Dendritic cell treated with granulocyte-macrophage colony-stimulating factor and Interleukin-4, amounts not matched to agents 40 ng/mL and 50 ng/mL, for 4 days (primary cell): ENCODE measurements at regions not wholly inside any gene's neighbourhood (a gene's known extent, or its start where the extent isn't known, plus 50 kb on each side); places are given as distances from the start of the nearest gene placed in this dataset.

Source experiments
- H3K27ac Mint-ChIP-seq: one replicate; pipeline ENCODE4 v1.8.0; 2022; ENCODE audit warnings: mild to moderate bottlenecking, mixed read lengths
- H3K27me3 Mint-ChIP-seq: one replicate; pipeline ENCODE4 v1.8.0; 2022; ENCODE audit warnings: mild to moderate bottlenecking, mixed read lengths
- H3K36me3 Mint-ChIP-seq: one replicate; pipeline ENCODE4 v1.8.0; 2022; ENCODE audit warnings: low read depth, mixed read lengths
- H3K4me1 Mint-ChIP-seq: one replicate; pipeline ENCODE4 v1.8.0; 2022; ENCODE audit warnings: low read depth, mixed read lengths
- H3K4me3 Mint-ChIP-seq: one replicate; pipeline ENCODE4 v1.8.0; 2022; ENCODE audit warnings: mild to moderate bottlenecking, moderate library complexity, mixed read lengths
- H3K9me3 Mint-ChIP-seq: one replicate; pipeline ENCODE4 v1.8.0; 2022; ENCODE audit warnings: mixed read lengths
- intact Hi-C: fragments of 100-400 bp; cut with micrococcal nuclease; formaldehyde crosslinking; loops from one replicate; pipeline ENCODE4 v1.15.0; 2022

DNA sequence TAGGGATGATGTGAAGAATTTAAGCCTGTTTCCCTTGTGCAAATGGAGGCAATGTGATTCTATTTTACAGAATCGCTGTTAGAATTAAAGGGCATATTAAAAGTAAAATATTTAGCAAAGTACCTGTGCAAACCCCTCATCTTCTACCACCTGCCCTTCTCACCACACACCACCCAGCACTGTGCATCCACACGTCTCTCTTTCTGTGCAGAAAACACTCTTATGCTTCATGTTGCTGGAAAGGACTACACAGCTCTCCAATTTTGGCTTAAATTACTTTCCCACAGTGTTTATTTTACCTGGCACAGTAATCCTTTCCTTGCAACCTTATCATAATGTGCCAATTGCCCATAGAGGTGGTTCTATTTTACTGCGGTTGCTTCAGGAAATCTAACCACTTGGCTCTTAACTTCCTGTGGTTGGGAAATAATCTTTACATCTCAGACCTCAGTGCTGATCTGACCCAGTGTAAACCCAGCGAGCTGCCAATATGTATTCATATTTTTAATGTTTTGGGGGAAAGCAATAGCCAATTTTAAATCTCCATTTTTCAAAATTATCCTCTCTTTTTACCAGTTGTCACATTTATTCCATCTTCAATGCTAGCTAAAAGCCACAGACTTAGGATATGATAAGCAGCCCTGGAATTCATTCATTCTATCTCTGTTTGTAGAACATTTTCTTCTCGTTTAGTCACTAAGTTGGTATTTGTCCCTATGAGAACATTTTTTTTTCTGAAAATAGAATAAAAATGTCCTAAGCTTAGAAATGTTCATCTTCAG, 250.9 kb downstream of the DSEL start:
- H3K36me3 Mint-ChIP-seq = no peaks in the 10 kb centered on the region
- peaks cover 12% of the 10 kb centered on the region for H3K4me1 Mint-ChIP-seq
- intact Hi-C loops = no loop called here
- H3K27me3 Mint-ChIP-seq = no peaks in the 10 kb centered on the region
- no peak overlapping the region for H3K4me3 Mint-ChIP-seq
- no peaks in the 10 kb centered on the region for H3K9me3 Mint-ChIP-seq
- H3K27ac Mint-ChIP-seq = no peak overlapping the region

DNA sequence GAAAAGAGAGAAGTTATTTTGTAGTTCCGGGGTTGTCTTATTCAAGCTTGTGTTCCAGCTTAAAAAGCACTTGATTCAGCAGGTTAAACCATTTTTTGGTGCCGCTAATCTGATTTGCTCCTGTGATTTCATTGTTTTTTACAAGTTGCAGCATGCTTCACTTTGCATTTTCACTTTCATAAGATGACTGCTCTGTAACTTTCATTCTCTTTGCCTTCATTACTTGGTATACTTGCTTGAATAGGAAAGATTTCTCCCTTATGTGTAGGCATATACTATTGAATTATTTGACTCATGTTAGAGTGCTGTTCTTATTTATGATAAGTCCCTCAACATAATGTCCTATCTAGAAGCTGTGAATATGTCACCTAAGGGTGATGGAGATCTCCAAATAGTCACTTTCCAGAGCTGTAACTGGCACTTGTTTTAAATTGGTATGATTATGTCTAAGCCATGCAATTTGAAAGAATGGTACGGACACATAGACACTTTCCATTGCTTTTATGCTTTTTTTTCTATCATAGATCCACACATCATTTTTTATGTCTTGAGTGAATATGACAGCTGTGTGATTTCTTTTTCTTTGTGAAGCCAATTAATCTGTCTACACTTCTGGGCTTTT, 254.5 kb downstream of the DSEL start:
- Mint-ChIP-seq H3K36me3 (no peaks in the 10 kb centered on the region), H3K4me1 (peaks cover 12% of the 10 kb centered on the region), H3K9me3 (no peaks in the 10 kb centered on the region), H3K27me3 (peaks cover 2% of the 10 kb centered on the region), H3K4me3 (no peak overlapping the region), H3K27ac (no peak overlapping the region)
- intact Hi-C loops = no loop called here

DNA sequence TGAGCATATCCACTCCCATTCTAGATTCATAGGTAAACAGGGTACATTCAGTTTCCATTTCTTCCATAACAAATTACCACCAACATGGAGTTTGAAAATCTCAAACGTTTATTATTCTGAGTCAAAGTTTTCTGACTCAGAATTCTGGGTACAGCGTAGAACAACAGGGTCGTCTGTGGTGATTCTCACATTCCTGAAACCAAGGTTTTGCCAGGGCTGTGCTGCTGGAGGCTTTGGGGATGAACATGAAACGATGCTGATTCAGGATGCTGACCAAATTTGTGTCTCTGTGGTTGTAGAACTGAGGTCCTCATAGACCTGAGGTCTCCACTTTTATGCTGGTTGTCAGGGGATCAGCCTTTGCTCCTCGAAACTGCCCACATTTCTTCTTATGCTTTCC, 255.7 kb downstream of the DSEL start:
- intact Hi-C loops = no loop called here
- no peaks in the 10 kb centered on the region for H3K36me3 Mint-ChIP-seq
- no peak overlapping the region for H3K27ac Mint-ChIP-seq
- peaks cover 9% of the 10 kb centered on the region for H3K4me1 Mint-ChIP-seq
- peaks cover 2% of the 10 kb centered on the region for H3K27me3 Mint-ChIP-seq
- H3K9me3 Mint-ChIP-seq = no peaks in the 10 kb centered on the region
- H3K4me3 Mint-ChIP-seq = no peak overlapping the region

DNA sequence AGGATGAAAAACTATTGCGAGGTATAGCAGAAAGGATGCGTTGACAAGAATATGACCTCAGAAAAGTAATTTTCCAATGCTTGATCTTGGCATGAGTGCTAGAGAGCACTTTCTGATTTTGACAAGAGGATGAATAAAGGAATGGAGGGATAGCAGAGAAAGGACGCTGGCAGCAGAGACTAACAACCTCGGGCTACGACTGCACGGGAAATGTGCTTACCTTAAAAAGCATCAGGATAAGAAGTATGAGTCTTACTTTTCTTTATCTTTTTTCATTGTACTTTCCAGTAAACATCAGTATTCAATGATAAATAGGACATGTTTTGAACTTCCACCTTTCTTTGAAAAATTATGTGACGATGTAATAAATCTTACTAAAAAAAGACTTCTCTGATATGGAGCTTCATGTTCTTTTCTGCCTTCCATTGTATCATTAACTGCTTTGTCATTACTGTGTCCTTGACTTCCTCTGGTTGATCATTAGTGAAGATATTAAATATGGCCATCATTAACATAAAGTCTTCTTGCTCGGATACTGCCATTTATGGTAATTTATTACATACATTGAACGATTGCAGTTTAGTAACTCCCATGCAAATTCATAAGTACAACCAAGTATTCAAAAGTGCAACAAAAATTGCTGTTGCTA, 265.6 kb downstream of the DSEL start:
- H3K4me1 Mint-ChIP-seq = no peaks in the 10 kb centered on the region
- H3K27me3 Mint-ChIP-seq = no peaks in the 10 kb centered on the region
- no peak overlapping the region for H3K4me3 Mint-ChIP-seq
- intact Hi-C loops = no loop called here
- H3K9me3 Mint-ChIP-seq = peaks cover 8% of the 10 kb centered on the region
- no peak overlapping the region for H3K27ac Mint-ChIP-seq
- no peaks in the 10 kb centered on the region for H3K36me3 Mint-ChIP-seq

DNA sequence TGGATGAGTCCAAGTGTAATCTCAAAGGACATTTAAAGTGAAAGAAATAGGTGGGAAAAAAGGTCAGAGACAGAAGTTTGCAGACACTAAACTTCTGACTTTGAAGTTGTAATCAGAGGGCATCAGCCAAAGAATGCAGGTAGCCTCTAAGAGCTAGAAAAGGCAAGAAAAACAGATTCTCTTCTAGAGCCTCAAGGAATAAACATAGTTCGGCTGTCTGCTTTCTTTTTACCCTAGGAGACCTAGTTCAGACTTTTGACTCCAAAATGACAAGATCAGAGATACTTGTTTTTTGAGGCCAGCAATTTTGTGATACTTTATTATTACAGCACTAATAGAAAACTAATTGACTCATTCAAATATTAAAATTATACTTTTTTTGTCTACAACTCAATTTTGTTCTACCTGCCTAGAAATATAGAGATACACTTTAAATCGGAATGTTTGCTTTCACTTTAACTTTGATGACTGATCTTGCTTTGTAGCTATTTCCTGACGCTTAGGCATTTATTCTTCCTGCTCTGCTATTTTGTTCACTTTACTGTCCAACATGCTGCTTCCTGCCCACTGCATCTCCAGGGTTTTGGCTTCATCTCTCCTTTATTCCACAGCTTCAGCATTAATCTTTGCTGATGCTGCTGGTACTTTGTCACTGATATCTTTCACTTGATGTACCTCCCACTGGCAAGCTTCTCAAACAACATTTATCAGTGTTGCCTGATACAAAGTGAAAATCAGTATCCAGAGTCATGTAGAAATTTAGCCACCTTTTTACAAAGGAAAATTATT, 272.5 kb downstream of the DSEL start:
- Mint-ChIP-seq H3K4me3 (no peak overlapping the region), H3K27ac (no peak overlapping the region), H3K27me3 (no peaks in the 10 kb centered on the region)

DNA sequence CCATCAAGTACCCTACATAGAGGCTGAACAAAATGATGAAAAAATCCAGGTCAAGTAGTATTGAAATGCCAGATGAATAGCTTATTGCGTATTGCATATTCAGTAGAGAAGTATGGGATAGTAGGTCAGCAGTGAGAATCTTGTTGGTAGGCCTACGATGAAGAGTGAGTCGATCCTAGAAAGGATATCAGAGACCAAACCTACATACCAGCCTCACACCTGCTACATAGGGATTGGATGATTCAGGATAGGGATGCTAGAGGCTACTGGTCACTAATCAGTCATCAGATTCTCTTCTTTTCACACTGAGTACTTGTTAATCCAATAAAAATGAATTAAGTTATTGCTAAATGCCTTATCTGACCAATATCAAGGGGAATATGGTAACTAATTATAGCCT, 274.5 kb downstream of the DSEL start:
- Mint-ChIP-seq H3K9me3 (no peaks in the 10 kb centered on the region), H3K36me3 (no peaks in the 10 kb centered on the region), H3K27me3 (no peaks in the 10 kb centered on the region), H3K27ac (no peak overlapping the region), H3K4me1 (peaks cover 24% of the 10 kb centered on the region), H3K4me3 (no peak overlapping the region)
- intact Hi-C loops = no loop called here

More for the DNA sequence above, 272.5 kb downstream of the DSEL start:
- Mint-ChIP-seq H3K36me3 (no peaks in the 10 kb centered on the region), H3K9me3 (no peaks in the 10 kb centered on the region), H3K4me1 (peaks cover 24% of the 10 kb centered on the region)
- intact Hi-C loops = no loop called here

DNA sequence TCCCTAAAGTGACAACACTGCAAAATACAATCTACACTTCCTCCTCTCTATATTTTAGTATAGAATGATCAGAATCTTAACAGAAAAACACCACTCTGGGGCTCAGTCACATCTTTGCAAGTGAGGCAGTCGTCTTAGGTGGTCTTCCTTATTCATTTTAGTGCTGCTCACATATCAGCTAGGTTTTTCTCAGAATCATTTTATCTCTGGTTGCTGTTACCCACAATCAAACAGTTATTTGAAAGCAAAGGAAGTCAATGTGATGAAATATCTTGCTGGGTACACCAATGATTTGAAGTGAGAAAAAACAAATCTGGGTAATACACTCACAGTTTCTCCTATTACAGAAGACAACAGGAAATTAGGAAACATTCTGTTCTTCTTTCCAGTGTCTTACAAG, 275.2 kb downstream of the DSEL start:
- intact Hi-C loops = no loop called here
- H3K4me3 Mint-ChIP-seq = no peak overlapping the region

DNA sequence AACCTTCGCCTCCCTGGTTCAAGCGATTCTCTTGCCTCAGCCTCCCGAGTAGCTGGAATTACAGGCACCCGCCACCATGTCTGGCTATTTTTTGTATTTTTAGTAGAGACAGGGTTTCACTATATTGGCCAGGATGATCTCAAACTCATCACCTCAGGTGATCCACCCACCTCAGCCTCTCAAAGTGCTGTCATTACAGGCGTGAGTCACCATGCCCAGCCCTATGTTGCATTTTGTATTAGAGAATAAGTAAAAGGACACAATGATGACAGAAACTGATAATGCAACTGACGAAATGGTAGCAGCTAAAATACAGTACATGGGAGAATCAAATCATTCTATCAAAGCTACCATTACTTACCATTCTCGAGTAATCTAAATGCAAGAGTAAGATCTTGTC, 276.7 kb downstream of the DSEL start:
- Mint-ChIP-seq H3K36me3 (no peaks in the 10 kb centered on the region), H3K27me3 (no peaks in the 10 kb centered on the region), H3K27ac (no peak overlapping the region), H3K4me3 (no peak overlapping the region), H3K4me1 (peaks cover 24% of the 10 kb centered on the region), H3K9me3 (no peaks in the 10 kb centered on the region)
- intact Hi-C loops = no loop called here

More for the DNA sequence above, 275.2 kb downstream of the DSEL start:
- Mint-ChIP-seq H3K36me3 (no peaks in the 10 kb centered on the region), H3K27ac (no peak overlapping the region), H3K9me3 (no peaks in the 10 kb centered on the region), H3K4me1 (peaks cover 24% of the 10 kb centered on the region), H3K27me3 (no peaks in the 10 kb centered on the region)

DNA sequence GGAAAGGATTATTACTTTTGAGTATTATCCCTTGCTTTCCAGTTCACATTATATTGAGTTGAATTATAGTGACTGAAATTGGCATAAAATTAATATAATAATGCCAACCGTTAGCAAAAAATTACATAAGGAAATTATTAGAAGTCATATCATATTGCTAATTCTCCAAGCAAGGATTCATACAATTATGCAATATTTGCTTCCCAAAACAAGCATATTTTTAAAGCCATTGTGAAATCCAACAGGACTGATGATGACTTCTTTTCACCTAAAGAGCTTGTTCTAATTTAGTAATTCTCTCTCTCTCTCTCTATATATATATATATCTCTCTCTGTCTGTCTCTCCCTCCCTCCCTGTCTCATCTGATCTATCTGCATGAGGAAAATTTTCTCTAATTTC, 283.5 kb downstream of the DSEL start:
- intact Hi-C loops = no loop called here
- Mint-ChIP-seq H3K27ac (no peak overlapping the region), H3K4me1 (no peaks in the 10 kb centered on the region), H3K9me3 (peaks cover 8% of the 10 kb centered on the region), H3K4me3 (no peak overlapping the region), H3K27me3 (no peaks in the 10 kb centered on the region), H3K36me3 (no peaks in the 10 kb centered on the region)

DNA sequence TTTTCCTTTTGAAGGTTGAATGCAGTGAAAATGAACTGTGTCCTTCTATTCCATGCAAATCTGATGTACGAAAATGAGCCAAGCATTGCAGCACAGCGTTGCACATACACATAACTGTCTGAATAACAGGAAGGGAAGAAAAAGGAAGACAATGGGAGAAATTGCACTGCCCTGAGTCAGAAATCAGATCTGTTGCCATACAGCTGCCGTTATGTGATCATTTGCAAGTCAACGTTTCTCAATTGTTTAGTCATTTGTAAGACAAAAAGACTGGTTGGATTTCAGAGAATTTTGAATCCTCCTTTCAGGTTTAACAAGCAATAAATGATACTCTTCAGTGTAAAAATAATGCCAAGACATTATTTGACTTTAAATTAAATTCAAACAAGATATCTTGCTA, 284.1 kb downstream of the DSEL start:
- Mint-ChIP-seq H3K4me3 (no peak overlapping the region), H3K9me3 (peaks cover 8% of the 10 kb centered on the region), H3K27ac (no peak overlapping the region), H3K36me3 (no peaks in the 10 kb centered on the region), H3K4me1 (no peaks in the 10 kb centered on the region), H3K27me3 (no peaks in the 10 kb centered on the region)
- intact Hi-C loops = no loop called here

DNA sequence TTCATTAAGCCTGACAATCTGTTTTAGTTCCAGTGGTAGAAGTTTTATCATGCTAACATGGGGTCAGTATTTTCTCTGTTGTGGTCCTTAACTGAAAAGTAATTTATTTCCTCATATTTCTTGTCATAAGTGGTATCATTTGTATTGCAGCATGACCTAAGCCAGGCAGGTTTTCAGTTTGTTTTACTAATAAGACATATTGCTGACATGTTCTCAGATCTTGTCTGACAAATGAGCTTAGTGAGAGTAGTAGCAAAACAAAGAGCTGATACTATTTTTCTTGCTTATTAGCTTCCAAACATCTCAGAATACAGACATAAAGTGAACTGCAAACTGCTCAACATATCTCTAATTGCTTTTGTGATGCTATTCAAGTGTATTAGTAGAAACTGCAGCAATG, 293.6 kb downstream of the DSEL start:
- Mint-ChIP-seq H3K9me3 (no peaks in the 10 kb centered on the region), H3K4me1 (no peaks in the 10 kb centered on the region), H3K4me3 (no peak overlapping the region), H3K36me3 (no peaks in the 10 kb centered on the region), H3K27me3 (peaks cover 2% of the 10 kb centered on the region), H3K27ac (no peak overlapping the region)
- intact Hi-C loops = no loop called here

DNA sequence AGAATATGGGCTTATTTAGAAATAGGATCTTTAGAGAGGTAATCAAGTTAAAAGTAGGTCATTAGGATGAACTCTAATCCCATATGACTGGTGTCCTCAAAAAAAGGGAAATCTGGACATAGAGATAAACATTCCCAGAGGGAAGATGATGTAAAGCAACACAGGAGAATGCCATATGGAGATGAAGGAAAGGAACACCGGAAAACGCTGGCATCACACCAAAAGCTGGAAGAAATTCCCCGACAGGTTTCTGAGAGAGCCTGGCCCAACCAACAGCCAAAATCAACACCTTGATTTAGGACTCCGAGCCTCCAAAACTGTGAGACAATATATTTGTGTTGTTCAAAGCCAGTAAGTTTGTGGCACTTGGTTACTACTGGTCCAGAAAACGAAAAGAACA, 296.7 kb downstream of the DSEL start:
- no peak overlapping the region for H3K4me3 Mint-ChIP-seq

DNA sequence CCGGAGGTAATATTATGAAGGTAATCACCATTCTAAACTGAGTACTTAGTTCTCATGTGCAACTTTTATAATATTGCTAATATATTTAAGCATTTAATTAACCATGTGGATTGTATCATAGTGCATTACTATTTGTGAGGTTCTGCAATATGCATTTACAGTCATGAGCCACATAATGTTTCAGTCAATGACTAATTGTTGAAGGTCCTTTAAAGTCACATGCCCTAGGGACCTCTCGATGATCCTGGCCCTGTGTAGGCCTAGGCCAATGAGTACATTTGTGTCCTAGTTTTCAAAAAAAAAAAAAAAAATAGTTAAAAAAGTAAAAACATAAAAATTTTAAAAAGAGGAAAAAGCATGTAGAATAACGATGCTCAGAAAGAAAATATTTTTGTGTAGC, 298.0 kb downstream of the DSEL start:
- Mint-ChIP-seq H3K27me3 (peaks cover 3% of the 10 kb centered on the region), H3K4me1 (no peaks in the 10 kb centered on the region), H3K9me3 (no peaks in the 10 kb centered on the region), H3K27ac (no peak overlapping the region), H3K4me3 (no peak overlapping the region), H3K36me3 (no peaks in the 10 kb centered on the region)
- intact Hi-C loops = no loop called here

More for the DNA sequence above, 296.7 kb downstream of the DSEL start:
- Mint-ChIP-seq H3K27me3 (peaks cover 3% of the 10 kb centered on the region), H3K27ac (no peak overlapping the region), H3K4me1 (no peaks in the 10 kb centered on the region), H3K9me3 (no peaks in the 10 kb centered on the region), H3K36me3 (no peaks in the 10 kb centered on the region)
- intact Hi-C loops = no loop called here
